ENCODE measurements at regions not wholly inside any gene's neighbourhood (a gene's known extent, or its start where the extent isn't known, plus 50 kb on each side); places are given as distances from the start of the nearest gene placed in this dataset.

DNA sequence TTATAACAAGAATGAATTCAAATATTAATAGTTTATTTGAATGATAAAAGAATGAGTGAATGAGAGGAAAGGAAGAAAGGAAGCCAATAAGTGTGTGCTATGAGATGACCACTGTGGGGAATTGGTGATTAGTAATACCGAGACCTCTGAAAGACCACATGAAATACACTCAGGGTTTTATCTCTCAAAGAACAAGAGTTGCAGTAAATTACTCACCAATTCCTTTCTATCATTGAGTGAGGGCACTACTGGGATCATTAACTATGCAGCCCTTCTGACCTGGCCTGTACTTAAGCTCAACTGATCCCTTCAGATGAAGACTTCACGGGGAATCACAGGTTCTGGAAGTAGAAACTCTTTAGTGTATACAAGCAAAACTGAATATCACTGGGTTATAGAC is 1636.1 kb downstream of the SLITRK5 start:
- H3K27ac ChIP-seq (ENCODE audit: low read depth, low read length): no peak overlapping the region
- H3K27me3 ChIP-seq (ENCODE audit: control insufficient read depth, insufficient read depth, low read length): no peaks in the 10 kb centered on the region
- no peaks in the 10 kb centered on the region for H3K9me3 ChIP-seq (ENCODE audit: control insufficient read depth, insufficient read depth, low read length)
- H3K4me3 ChIP-seq (ENCODE audit: low read depth, low read length): no peak overlapping the region
- CTCF ChIA-PET: no interaction called here
- DNase-seq (ENCODE audit: low read depth, low spot score): no peak
- POLR2A ChIA-PET: no interaction called here
- TF ChIP-seq, protein P1, sequence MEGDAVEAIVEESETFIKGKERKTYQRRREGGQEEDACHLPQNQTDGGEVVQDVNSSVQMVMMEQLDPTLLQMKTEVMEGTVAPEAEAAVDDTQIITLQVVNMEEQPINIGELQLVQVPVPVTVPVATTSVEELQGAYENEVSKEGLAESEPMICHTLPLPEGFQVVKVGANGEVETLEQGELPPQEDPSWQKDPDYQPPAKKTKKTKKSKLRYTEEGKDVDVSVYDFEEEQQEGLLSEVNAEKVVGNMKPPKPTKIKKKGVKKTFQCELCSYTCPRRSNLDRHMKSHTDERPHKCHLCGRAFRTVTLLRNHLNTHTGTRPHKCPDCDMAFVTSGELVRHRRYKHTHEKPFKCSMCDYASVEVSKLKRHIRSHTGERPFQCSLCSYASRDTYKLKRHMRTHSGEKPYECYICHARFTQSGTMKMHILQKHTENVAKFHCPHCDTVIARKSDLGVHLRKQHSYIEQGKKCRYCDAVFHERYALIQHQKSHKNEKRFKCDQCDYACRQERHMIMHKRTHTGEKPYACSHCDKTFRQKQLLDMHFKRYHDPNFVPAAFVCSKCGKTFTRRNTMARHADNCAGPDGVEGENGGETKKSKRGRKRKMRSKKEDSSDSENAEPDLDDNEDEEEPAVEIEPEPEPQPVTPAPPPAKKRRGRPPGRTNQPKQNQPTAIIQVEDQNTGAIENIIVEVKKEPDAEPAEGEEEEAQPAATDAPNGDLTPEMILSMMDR (IDR thresholded peaks at IDR 0.05; ENCODE audit: low read depth, low read length): no peak

- no peak for DNase-seq (ENCODE audit: low read depth, low spot score)
- CTCF ChIA-PET: no interaction called here
- Histone ChIP-seq H3K27me3 (ENCODE audit: control insufficient read depth, insufficient read depth, low read length) (no peaks in the 10 kb centered on the region), H3K4me3 (ENCODE audit: low read depth, low read length) (no peak overlapping the region), H3K27ac (ENCODE audit: low read depth, low read length) (no peak overlapping the region), H3K9me3 (ENCODE audit: control insufficient read depth, insufficient read depth, low read length) (no peaks in the 10 kb centered on the region)
- POLR2A ChIA-PET: no interaction called here
- TF ChIP-seq, protein P1 (IDR thresholded peaks at IDR 0.05; ENCODE audit: low read depth, low read length): no peak
These were observed 1639.9 kb downstream of the SLITRK5 start for GRCh38 chr13:89310943-89311672.

DNA sequence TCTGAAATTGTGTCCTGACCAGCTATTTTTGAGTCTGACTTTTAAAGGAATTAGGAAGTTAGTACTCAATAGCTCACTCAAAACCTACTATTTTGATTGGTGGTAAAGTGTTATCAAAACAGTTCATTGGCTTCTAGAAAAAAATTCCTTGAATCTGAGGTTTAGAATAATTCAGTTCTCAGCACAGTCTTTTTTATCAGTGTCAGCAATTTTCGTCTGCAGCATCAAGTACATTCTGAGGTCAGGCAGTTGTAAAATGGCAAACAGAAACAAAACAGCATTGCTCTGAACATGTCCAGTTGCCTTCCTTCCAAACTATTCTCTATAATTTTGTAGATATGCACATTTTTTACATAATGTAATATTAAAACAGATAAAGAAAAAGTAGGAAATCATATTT is 1644.1 kb downstream of the SLITRK5 start:
- no peak overlapping the region for H3K4me3 ChIP-seq (ENCODE audit: low read depth, low read length)
- ChIA-PET POLR2A (no interaction called here), CTCF (no interaction called here)
- TF ChIP-seq, protein P1 (IDR thresholded peaks at IDR 0.05; ENCODE audit: low read depth, low read length): no peak
- H3K27ac ChIP-seq (ENCODE audit: low read depth, low read length): no peak overlapping the region
- no peaks in the 10 kb centered on the region for H3K9me3 ChIP-seq (ENCODE audit: control insufficient read depth, insufficient read depth, low read length)
- no peaks in the 10 kb centered on the region for H3K27me3 ChIP-seq (ENCODE audit: control insufficient read depth, insufficient read depth, low read length)
- DNase-seq (ENCODE audit: low read depth, low spot score): no peak

- ChIA-PET POLR2A (no interaction called here), CTCF (no interaction called here)
- no peak for DNase-seq (ENCODE audit: low read depth, low spot score)
- TF ChIP-seq, protein P1 (IDR thresholded peaks at IDR 0.05; ENCODE audit: low read depth, low read length): no peak
- Histone ChIP-seq H3K27ac (ENCODE audit: low read depth, low read length) (no peak overlapping the region), H3K9me3 (ENCODE audit: control insufficient read depth, insufficient read depth, low read length) (no peaks in the 10 kb centered on the region), H3K27me3 (ENCODE audit: control insufficient read depth, insufficient read depth, low read length) (no peaks in the 10 kb centered on the region), H3K4me3 (ENCODE audit: low read depth, low read length) (no peak overlapping the region)
These were observed 1651.3 kb downstream of the SLITRK5 start for GRCh38 chr13:89322466-89322865.

DNA sequence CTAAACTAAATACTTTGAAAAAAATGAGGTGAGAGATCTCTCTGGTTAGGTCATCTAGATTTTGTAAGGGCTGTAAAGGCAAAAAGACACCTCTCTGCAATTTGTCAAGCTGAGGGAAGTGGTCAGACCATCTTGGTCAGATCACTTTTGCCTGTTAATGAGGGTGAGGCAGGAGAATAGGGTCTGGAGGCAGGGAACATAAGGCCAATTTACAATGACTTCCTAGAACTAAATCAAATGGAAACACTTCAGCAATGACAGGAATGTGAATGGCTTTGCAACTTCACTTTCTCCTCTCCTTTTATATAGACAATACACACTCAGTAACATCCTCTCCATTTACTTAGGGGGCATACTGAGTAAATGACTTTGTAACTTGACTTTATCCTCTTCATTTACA is 1653.4 kb downstream of the SLITRK5 start:
- no peak overlapping the region for H3K27ac ChIP-seq (ENCODE audit: low read depth, low read length)
- no peaks in the 10 kb centered on the region for H3K9me3 ChIP-seq (ENCODE audit: control insufficient read depth, insufficient read depth, low read length)
- ChIA-PET CTCF (no interaction called here), POLR2A (no interaction called here)
- TF ChIP-seq, protein P1 (IDR thresholded peaks at IDR 0.05; ENCODE audit: low read depth, low read length): no peak
- no peak for DNase-seq (ENCODE audit: low read depth, low spot score)
- H3K27me3 ChIP-seq (ENCODE audit: control insufficient read depth, insufficient read depth, low read length): no peaks in the 10 kb centered on the region
- no peak overlapping the region for H3K4me3 ChIP-seq (ENCODE audit: low read depth, low read length)

All from AG04450 (cell line).